IMR-90 (cell line): ENCODE measurements at regions not wholly inside any gene's neighbourhood (a gene's known extent, or its start where the extent isn't known, plus 50 kb on each side); places are given as distances from the start of the nearest gene placed in this dataset.

ENCODE experiments used
- BHLHE40 ChIP-seq: fragments of 150-350 bp; IDR thresholded peaks from 2 replicates; pipeline ENCODE4 v1.6.1; 2016; ENCODE audit warnings: mild to moderate bottlenecking, low read depth, low read length
- CEBPB ChIP-seq: IDR thresholded peaks from 2 replicates; pipeline ENCODE4 v1.6.1; 2012; ENCODE audit warnings: low read depth, low read length, improper control_type of control experiment
- CTCF ChIP-seq: conservative IDR thresholded peaks from 2 replicates; pipeline ENCODE4 v1.5.1; 2012; ENCODE audit warnings: mild to moderate bottlenecking, low read depth, low read length, improper control_type of control experiment
- POLR2A ChIP-seq: IDR thresholded peaks from 2 replicates; pipeline ENCODE4 v1.6.1; 2012; ENCODE audit warnings: mild to moderate bottlenecking, low read depth, low read length
- RAD21 ChIP-seq: IDR thresholded peaks from 2 replicates; pipeline ENCODE4 v1.6.1; 2012; ENCODE audit warnings: low read length, improper control_type of control experiment
- RFX5 ChIP-seq: IDR thresholded peaks from 2 replicates; pipeline ENCODE4 v1.8.0; 2012; ENCODE audit warnings: low read depth, mild to moderate bottlenecking, low read length, moderate library complexity

DNA sequence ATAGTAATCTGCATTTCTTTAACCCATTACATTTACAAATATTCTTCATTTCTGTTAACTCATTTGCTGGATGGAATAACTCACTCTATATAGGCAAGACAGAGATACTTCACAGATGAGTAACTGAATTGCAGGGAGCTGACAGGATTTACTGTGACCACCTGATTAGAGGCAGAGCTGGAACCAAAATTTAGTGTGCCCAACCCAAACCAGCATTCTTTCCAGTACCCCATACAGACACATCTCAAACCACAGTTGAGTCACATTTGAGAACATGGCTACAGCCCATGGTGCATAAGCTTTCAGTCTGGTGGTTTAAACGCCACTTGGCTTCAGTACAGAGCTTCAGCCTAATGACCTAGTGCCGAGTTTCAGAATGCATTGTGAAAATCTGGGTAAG lies 138.4 kb upstream of the TENT5A start:
- TF ChIP-seq RAD21 = no peak
- no peak for TF ChIP-seq CTCF
- no peak for TF ChIP-seq POLR2A
- no peak for TF ChIP-seq BHLHE40
- no peak for TF ChIP-seq CEBPB
- no peak for TF ChIP-seq RFX5
